Stimulated activated CD8-positive, alpha-beta memory T cell treated with anti-CD3 and anti-CD28 coated beads, Interleukin-7, amount 100 ng/mL, for 1 hour (primary cell): ENCODE measurements at regions not wholly inside any gene's neighbourhood (a gene's known extent, or its start where the extent isn't known, plus 50 kb on each side); places are given as distances from the start of the nearest gene placed in this dataset.

Experiments used
- DNase-seq, 2 donors: peaks; one replicate each; pipeline ENCODE4 v3.0.0-alpha.2; 2020; ENCODE audit warnings: low read depth in 2 of 2

GRCh38 chr3:107251819-107252218 lies 125.4 kb upstream of the CCDC54 start:
- no peak for DNase-seq

- no peak for DNase-seq
Observed at GRCh38 chr3:107256963-107257362, 120.3 kb upstream of the CCDC54 start.

GRCh38 chr3:107258300-107258699 lies 118.9 kb upstream of the CCDC54 start:
- DNase-seq: no peak

- DNase-seq: no peak
Observed at GRCh38 chr3:107260207-107260606, 117.0 kb upstream of the CCDC54 start.

- DNase-seq: no peak
Observed at GRCh38 chr3:107263269-107264021, 113.8 kb upstream of the CCDC54 start.

- no peak for DNase-seq
Observed at GRCh38 chr3:107264888-107265287, 112.4 kb upstream of the CCDC54 start.

- DNase-seq: no peak
Observed at GRCh38 chr3:107265526-107265925, 111.7 kb upstream of the CCDC54 start.

GRCh38 chr3:107268469-107268868 lies 108.8 kb upstream of the CCDC54 start:
- DNase-seq: no peak

GRCh38 chr3:107269136-107269535 lies 108.1 kb upstream of the CCDC54 start:
- no peak for DNase-seq

GRCh38 chr3:107271787-107272387 lies 105.4 kb upstream of the CCDC54 start:
- no peak for DNase-seq

GRCh38 chr3:107272471-107272870 lies 104.8 kb upstream of the CCDC54 start:
- DNase-seq: no peak

- no peak for DNase-seq
Observed at GRCh38 chr3:107272885-107273284, 104.4 kb upstream of the CCDC54 start.

GRCh38 chr3:107273771-107274170 lies 103.5 kb upstream of the CCDC54 start:
- DNase-seq: no peak

GRCh38 chr3:107275511-107275910 lies 101.7 kb upstream of the CCDC54 start:
- no peak for DNase-seq

GRCh38 chr3:107283948-107284347 lies 93.3 kb upstream of the CCDC54 start:
- DNase-seq: no peak

GRCh38 chr3:107284612-107285011 lies 92.6 kb upstream of the CCDC54 start:
- DNase-seq: no peak

GRCh38 chr3:107285197-107285596 lies 92.0 kb upstream of the CCDC54 start:
- no peak for DNase-seq

- DNase-seq: no peak
Observed at GRCh38 chr3:107289354-107289753, 87.9 kb upstream of the CCDC54 start.

GRCh38 chr3:107294117-107294516 lies 83.1 kb upstream of the CCDC54 start:
- no peak for DNase-seq

- DNase-seq: no peak
Observed at GRCh38 chr3:107297597-107297996, 79.6 kb upstream of the CCDC54 start.

- no peak for DNase-seq
Observed at GRCh38 chr3:107307205-107307604, 70.0 kb upstream of the CCDC54 start.

- DNase-seq: no peak
Observed at GRCh38 chr3:107308716-107309115, 68.5 kb upstream of the CCDC54 start.

- no peak for DNase-seq
Observed at GRCh38 chr3:107309312-107309711, 67.9 kb upstream of the CCDC54 start.

GRCh38 chr3:107313711-107314110 lies 63.5 kb upstream of the CCDC54 start:
- DNase-seq: no peak
